ENCODE measurements at regions not wholly inside any gene's neighbourhood (a gene's known extent, or its start where the extent isn't known, plus 50 kb on each side); places are given as distances from the start of the nearest gene placed in this dataset.

DNA sequence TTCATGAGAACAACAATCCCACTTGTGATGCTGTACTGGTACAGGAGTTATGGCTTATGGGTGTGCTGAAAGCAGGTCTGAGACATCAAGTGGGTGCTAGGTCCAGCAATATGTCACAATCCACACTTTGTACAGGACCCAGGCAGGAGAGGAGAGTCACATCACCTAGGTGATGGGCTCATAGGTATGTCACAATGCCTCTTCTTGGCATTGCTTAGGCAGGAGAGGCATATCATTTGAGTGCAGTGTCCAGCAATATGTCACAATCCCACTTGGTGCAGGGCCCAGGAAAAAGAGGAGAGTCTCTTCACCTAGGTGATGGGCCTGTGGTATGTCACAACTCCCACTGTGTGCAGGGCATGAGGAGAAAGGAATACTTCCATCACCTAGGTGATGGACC is 2110.0 kb downstream of the TP53TG3F start:
- TF ChIP-seq, protein P1, sequence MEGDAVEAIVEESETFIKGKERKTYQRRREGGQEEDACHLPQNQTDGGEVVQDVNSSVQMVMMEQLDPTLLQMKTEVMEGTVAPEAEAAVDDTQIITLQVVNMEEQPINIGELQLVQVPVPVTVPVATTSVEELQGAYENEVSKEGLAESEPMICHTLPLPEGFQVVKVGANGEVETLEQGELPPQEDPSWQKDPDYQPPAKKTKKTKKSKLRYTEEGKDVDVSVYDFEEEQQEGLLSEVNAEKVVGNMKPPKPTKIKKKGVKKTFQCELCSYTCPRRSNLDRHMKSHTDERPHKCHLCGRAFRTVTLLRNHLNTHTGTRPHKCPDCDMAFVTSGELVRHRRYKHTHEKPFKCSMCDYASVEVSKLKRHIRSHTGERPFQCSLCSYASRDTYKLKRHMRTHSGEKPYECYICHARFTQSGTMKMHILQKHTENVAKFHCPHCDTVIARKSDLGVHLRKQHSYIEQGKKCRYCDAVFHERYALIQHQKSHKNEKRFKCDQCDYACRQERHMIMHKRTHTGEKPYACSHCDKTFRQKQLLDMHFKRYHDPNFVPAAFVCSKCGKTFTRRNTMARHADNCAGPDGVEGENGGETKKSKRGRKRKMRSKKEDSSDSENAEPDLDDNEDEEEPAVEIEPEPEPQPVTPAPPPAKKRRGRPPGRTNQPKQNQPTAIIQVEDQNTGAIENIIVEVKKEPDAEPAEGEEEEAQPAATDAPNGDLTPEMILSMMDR (IDR thresholded peaks at IDR 0.05; ENCODE audit: insufficient read depth, low read depth, low read length), result no peak
- no peak for TF ChIP-seq EZH2 (IDR thresholded peaks at IDR 0.05; ENCODE audit: insufficient read depth, low read length)

Data from astrocyte (in vitro differentiated cells and primary cell).